HG03066 (cell line): ENCODE measurements at regions not wholly inside any gene's neighbourhood (a gene's known extent, or its start where the extent isn't known, plus 50 kb on each side); places are given as distances from the start of the nearest gene placed in this dataset.
"Not testable (repeated sequence)": the region's sequence is repeated elsewhere in the genome, so short reads cannot be mapped to it uniquely, and the experiment has no call there.

Experiments used
- ATAC-seq: cut with Tn5 transposase; IDR thresholded peaks from one replicate; pipeline ENCODE4 v1.9.1; 2021; ENCODE audit warnings: low read depth; ENCODE audit not compliant: unreplicated experiment

- ATAC-seq: no peak
Measured at GRCh38 chr1:193402977-193403376, 216.6 kb upstream of the B3GALT2 start.

- no peak for ATAC-seq
Measured at GRCh38 chr1:193402037-193402436, 215.6 kb upstream of the B3GALT2 start.

GRCh38 chr1:193394336-193394735 lies 207.9 kb upstream of the B3GALT2 start:
- ATAC-seq: no peak

- no peak for ATAC-seq
Measured at GRCh38 chr1:193392686-193393085, 206.3 kb upstream of the B3GALT2 start.

- no peak for ATAC-seq
Measured at GRCh38 chr1:193388683-193389082, 202.3 kb upstream of the B3GALT2 start.

- no peak for ATAC-seq
Measured at GRCh38 chr1:193388165-193388564, 201.8 kb upstream of the B3GALT2 start.

GRCh38 chr1:193387406-193387805 lies 201.0 kb upstream of the B3GALT2 start:
- no peak for ATAC-seq

- ATAC-seq: not testable (repeated sequence)
Measured at GRCh38 chr1:193378451-193378850, 192.0 kb upstream of the B3GALT2 start.

GRCh38 chr1:193377472-193377871 lies 191.1 kb upstream of the B3GALT2 start:
- no peak for ATAC-seq

GRCh38 chr1:193372553-193372952 lies 186.1 kb upstream of the B3GALT2 start:
- ATAC-seq: no peak

- peak; percentile 77 for ATAC-seq
Measured at GRCh38 chr1:193368302-193368701, 181.9 kb upstream of the B3GALT2 start.

- no peak for ATAC-seq
Measured at GRCh38 chr1:193367863-193368262, 181.4 kb upstream of the B3GALT2 start.

GRCh38 chr1:193366764-193367507 lies 180.5 kb upstream of the B3GALT2 start:
- ATAC-seq: no peak

- ATAC-seq: no peak
Measured at GRCh38 chr1:193365966-193366365, 179.6 kb upstream of the B3GALT2 start.

GRCh38 chr1:193359631-193360030 lies 173.2 kb upstream of the B3GALT2 start:
- no peak for ATAC-seq

- no peak for ATAC-seq
Measured at GRCh38 chr1:193358419-193358818, 172.0 kb upstream of the B3GALT2 start.

- ATAC-seq: no peak
Measured at GRCh38 chr1:193356249-193356648, 169.8 kb upstream of the B3GALT2 start.

- no peak for ATAC-seq
Measured at GRCh38 chr1:193355626-193356025, 169.2 kb upstream of the B3GALT2 start.

GRCh38 chr1:193355178-193355577 lies 168.8 kb upstream of the B3GALT2 start:
- ATAC-seq: no peak

- ATAC-seq: no peak
Measured at GRCh38 chr1:193348769-193349535, 162.5 kb upstream of the B3GALT2 start.

- no peak for ATAC-seq
Measured at GRCh38 chr1:193348091-193348768, 161.8 kb upstream of the B3GALT2 start.
